HG03432 (cell line): ENCODE measurements at regions not wholly inside any gene's neighbourhood (a gene's known extent, or its start where the extent isn't known, plus 50 kb on each side); places are given as distances from the start of the nearest gene placed in this dataset.

Experiments
- ATAC-seq: cut with Tn5 transposase; IDR thresholded peaks from one replicate; pipeline ENCODE4 v1.9.1; 2021; ENCODE audit warnings: mild to moderate bottlenecking, moderate library complexity; ENCODE audit not compliant: unreplicated experiment

DNA sequence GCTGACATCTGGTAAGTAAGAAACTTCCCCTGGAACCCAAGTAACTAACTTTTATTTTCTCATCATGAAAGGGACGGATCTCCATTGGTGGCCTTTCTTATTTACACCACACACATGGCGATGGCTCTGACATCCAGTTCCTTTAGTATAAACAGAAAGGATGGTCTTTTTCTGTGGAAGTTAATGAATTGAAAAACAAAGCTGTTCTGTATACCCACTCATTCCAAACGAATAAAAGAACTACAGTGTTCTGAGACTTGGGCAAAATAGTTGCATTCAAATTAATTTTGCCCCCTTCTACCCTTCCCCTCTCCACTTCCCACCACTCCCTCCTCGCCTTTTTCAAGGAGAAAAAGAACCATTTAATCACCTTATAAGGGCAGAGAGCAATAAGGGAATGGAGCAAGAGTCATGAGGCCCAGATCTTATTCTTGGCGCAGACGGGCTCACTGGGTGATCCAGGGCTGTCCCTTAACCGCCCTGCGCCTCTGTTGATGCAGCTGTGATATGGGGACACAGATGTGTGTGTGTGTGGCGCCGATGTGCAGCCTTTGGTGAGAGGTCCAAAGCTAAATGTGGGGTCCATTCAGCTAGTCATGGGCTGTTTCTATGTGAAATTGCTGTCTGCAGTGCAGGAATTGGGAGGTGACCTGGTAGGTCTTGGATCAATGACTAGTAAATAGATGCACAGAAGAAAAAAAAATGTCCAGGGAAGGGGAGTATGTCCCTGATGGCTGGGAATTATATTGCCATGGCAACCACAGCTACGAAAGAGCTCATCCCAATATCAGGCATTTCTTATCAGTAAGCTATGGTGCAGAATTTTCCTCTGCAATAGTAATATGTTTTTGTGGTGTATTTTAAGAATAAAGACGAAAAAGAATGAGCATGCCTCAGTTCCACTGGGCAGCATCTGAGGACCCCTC lies 141.5 kb upstream of the ERCC6L2 start:
- no peak for ATAC-seq

DNA sequence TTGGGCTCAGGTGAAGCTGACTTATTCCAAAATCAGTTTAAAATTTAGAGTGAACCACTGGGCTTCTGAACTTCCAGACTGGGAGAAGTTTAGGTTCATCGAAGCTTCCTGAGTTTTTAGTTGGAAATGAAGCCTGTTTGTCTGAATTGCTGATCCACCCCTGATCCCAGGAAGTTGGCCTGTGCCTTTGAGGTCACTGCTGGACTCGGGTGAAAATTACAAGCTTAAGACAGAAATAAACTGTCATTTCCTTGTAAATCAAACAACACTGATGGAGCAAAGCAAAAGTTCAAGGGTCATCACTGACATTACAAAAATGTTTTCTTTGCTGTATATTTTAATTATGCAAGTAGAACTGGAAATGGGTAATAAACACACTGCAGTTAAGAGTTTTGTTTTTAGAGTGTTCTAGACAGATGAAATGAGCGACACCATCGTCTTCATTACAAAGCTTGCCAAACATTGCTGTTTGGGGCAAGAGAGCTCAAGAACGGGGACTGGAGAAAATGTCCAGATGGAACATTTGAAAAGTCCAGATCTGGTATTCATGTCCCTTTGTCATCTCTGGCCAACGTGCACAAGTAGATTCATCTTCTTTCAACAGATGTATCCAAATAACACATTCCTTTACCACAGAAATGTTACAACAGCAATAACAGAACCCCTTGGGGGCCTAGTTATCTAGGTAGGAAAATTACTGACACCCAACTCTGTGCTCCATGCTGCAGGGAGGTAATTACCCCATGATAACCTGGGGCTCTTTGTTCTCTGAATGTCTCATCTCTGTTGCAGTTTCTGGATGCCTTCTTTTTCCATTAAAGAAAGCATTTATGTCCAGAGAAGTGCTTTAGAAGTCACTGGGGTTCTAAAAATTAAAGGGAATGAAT lies 142.4 kb upstream of the ERCC6L2 start:
- ATAC-seq, result no peak

DNA sequence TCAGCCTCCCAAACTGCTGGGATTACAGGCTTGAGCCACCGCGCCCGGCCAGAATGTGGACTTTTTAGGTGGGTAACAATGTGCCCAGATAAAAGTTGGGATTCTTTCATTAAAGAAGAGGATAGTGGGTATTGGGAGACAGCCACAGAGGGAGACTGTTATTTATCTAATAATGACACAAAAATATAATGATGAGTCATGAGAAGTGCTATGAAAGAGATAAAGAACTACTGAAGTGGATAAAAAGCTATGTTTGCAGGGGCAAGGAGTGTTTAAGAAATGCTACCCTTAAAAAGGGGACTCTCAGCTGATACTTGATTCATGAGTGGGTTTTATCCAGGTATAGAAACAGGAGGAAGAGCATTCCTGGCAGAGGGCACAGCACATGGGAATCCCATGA lies 143.6 kb upstream of the ERCC6L2 start:
- no peak for ATAC-seq

DNA sequence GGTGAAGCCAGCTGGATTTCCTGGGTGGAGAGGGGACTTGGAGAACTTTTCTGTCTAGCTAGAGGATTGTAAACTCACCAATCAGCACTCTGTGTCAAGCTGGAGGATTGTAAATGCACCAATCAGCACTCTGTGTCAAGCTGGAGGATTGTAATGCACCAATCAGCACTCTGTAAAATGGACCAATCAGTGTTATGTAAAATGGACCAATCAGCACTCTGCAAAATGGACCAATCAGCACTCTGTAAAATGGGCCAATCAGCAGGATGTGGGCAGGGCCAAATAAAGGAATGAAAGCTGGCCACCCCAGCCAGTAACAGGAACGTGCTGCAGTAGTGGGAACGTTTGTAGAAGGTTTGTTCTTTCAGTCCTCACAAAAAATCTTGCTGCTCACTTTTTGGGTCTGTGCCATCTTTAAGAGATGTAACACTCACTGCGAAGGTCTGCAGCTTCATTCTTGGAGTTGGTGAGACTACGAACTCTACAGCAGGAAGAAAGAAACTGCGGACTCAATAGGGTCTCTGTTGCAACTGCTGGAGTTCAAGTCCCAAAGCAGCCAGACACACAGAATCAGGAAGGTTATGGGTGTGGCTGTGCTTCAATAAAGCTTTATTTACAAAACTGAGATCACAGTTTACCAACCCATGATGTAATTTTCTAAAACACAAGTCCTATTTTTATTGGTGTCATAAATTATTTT lies 145.7 kb upstream of the ERCC6L2 start:
- no peak for ATAC-seq

DNA sequence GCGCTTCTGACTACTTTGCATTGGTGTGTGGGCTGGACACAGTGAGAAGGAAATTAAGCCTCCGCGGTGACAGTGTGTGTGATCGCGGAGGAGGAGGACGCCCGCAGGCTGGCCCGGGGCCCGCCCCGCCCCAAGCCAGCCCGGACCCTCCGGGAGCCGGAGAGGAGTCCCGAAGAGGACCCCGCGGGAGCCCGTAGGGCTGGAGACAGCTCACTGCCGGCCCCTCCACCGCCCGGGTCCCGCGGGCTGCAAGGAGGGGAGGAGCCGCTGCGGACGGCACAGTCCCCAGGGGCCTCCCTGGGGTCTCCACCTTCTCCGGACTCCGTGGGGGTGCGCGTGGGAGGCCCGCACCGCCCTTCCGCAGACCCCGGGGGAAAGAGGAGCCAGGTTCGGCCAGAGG lies 146.4 kb upstream of the ERCC6L2 start:
- no peak for ATAC-seq

DNA sequence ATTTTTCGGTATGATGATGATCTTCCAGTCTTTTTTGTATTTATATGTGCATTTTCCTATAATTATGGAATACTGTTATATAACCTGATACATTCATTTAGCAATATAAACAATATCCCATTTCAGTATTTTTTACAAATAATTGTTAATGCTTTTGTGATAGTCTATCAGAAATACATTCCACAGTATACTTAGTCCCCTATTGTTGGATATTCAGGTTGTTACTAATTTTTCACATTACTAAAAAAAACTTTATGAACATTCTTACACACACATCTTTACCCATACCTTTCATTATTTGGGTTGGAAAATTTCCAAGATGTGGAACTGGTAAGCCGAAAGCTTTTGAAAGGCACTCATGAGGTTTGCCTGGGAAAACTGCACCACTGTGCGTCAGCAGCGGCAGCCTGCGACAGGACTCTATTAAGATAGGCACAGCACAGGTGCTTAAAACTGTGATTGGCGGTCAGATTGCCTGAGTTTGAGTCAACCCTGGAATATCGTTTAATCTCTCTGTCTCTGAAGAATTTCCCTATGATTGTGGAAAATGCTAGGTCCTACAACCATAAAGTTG lies 147.5 kb upstream of the ERCC6L2 start:
- ATAC-seq, result no peak

DNA sequence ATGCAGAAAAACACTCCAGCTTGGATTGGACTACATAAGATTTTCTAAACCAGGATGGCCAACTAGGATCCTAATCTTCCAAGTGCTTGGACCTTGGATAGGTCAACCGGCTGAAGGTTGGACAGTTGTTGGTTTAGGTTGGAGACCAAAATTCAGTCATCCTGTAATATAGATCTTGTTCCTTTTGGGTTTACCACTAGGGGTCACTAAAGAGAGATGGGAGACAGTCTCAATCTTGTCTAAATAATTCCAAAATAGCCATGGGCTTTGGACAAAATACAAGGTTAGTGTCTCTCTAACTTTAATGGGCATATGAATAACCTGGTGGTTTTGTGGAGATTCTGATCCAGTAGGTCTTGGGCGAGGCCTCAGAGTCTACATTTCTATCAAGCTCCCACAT lies 148.7 kb upstream of the ERCC6L2 start:
- no peak for ATAC-seq

DNA sequence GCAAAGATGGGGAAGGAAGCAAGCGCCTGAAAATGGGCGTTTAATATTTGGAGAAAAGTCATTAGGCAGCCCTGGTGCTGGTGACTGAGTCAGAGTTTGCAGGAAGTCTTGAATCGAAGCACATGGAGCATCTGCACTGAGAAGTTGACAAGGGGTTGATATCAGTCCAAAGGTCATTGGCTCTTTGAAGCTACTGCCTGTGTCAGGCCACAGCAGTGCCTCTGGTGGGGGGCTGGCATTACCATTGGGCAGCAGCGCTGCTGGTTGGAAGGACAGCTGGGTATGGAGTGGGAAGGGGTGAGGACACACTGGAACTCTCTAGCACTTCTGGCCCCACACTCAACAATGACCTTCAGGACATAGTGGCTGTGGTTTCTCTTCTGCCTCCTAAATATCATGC lies 150.4 kb upstream of the ERCC6L2 start:
- ATAC-seq, result peak; percentile 19

DNA sequence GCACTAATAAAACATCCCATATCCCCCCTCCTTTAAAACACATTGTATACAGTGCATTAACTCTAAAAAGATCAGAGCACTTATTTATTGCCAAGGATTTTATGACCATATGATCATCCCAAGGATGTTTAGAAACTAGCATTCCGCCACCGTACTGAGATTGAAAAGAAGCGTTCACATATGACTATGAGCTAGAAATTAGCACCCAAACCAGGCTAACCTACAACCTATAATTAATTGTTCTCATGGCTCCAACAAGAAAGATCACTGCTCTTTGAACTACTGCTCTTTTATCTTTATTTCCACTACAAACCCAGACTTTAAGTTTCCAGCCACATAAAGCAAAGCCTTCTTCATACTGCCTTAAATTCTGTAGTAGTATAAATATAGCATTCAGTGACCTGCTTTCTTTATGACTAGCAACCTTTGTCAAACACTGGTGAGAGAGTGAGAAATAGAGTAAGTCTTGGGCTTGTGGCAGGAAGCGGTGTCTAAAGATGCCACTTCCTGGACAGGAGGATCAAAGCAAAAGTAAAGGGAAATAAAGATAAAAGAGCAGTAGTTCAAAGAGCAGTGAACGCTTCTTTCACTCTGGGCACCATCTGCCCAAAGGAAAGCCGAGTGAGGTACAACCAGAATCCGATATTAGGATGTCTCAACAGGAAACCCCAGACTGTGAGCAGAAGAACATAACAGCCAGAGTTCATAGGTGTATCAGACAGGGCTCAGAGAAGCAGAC lies 151.1 kb upstream of the ERCC6L2 start:
- ATAC-seq, result peak; percentile 93

DNA sequence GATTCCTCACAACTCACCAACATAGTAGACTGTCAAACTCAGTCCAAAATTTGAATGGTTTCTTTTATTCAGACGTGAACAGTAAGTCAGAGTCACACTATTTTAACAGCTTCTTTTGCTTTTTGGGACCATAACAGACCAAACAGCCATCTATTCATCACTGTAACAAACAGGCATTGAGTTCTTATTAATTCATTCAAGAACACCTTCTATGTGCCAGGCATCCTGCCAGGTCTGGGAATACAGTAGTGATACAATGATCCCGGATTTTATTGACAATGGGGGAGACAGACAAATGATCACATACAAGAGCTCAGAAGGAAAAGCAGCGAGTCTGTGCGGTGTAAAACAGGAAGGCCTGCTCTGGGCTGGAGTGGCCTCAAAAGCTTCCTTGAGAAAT lies 153.3 kb upstream of the ERCC6L2 start:
- no peak for ATAC-seq

DNA sequence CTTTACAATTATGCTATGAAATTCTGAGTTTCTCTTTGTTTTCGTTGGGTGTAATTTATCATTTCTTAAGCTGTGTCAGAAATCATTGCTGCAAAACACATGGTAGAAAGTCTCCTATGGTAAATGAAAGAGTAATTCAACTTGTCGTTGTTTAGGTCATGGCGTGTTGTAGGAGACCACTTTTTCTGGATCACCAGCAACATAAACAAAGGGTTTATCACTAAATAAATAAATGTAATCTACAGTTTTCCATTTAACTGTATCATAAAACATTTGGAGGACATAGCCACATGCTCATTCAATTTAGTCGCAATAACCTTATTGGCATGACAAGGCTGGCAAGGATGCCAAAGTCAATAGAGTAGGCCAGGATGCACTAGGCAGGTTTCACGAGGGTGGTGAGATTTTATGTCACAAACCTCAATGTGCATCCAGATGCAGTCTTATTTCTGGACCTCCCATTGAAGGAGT lies 154.4 kb upstream of the ERCC6L2 start:
- no peak for ATAC-seq

DNA sequence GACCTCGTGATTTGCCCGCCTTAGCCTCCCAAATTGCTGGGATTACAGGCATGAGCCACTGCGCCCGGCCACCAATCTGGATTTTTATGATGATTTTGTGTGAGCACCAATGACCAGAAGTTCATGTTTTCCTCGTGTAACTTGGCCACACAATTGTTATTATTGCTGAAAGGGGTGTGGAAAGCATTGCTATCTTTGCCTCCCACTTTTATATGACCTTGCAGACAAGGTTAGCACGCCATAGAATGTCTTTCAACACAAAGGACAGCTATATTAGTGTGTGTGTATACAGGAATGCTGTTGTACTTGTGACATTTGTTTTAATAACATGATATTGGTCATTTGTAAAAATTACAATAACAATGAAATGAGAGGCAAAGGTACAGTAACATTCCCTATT lies 155.0 kb upstream of the ERCC6L2 start:
- no peak for ATAC-seq

DNA sequence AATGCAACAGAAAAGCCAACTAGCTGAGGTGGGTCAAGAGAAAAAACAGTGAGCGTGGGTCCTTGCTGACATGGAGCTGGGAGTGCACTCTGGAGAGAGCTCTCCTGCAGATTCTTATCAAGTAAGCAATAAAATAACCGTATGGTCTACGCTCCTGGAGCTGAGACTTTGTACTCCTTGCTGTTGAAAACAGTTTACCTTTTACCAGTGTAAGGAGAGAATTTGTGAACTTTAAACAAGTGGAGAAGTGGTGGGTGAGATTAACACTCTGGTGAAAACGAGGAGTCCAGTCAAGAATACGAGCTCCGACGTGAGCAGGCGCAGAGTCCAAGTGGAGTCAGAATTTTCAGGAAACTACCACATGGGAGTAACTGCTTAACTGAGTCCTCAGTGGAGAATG lies 156.1 kb upstream of the ERCC6L2 start:
- no peak for ATAC-seq

DNA sequence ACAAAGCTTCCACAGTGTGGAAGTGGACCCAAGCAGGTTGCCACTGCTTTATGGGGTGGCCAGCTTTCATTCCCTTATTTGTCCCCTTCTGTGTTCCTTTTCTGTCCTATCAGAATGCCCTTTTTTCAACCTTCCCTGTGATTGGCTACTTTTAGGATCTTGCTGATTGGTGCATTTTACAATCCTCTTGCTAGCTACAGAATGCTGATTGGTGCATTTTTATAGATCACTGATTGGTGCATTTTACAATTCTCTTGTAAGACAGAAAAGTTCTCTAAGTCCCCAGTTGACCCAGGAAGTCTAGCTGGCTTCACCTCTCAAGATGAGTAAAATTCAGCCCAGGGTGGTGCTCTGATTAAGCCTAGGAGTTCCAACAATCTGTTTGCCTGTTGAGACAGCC lies 157.2 kb upstream of the ERCC6L2 start:
- no peak for ATAC-seq

DNA sequence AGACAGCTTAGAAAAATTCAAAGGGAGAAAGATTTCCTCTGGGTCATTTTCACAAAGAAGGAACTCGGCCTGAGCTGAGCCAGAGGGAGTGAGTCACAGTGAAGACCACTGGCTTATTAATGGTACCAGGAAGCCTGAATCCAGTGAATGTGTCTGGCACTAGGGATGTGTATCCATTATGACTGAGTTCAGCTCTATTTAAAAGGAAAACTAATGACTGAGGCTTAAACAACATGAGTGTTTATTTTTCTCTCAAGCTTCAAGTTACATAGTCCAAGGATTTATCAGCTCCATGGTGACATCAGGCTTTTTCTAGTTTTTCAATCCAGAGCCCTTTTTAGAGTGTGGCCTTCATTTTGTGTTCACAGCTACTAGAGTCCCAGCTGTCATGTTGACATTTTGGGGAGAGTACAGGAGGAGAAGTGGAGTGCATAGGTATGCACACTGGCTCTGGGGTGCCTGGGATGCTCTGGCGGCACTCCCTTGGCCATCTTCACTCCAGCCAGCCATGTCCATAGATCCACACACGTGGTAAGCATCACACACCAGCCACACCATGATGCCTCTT lies 159.5 kb upstream of the ERCC6L2 start:
- no peak for ATAC-seq

DNA sequence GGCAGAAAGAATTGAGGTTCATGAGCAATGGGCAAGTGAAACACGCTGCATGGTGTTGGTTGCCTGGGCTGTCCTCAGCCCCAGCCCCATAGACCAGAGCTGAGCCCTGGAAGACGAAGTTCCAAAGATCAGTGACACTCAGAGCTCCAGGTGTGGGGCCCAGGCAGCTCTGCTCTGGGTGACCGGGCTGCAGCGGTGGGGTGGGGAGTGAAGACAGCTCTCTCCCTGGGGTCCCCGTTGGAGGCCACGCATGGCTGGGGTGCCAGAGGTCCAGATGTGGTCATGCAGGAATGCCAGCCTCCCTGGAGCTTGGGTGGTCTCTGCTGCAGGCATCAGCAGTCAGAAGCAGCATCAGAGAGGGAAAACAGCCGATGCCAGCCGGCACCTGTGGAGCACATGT lies 165.0 kb upstream of the ERCC6L2 start:
- no peak for ATAC-seq

DNA sequence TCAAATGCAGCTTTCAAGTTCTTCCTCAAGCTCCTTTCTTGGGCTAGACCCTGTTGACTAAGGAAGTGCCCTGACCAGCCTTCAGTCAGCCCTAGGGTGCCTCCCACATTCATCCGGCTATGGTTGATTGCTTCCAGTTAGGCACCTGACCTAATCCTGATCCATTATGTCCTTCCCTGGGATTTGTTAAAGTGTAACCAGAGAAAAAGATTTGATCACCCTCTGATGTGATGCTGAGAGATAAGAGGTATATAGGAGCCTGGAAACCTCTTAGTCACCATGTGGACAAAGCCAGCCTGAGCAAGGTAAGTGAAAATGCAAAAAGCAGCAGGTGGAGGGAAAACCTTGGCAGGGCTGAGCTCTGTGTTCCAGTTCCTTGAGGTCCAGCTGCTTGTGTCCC lies 178.8 kb upstream of the ERCC6L2 start:
- ATAC-seq, result no peak

DNA sequence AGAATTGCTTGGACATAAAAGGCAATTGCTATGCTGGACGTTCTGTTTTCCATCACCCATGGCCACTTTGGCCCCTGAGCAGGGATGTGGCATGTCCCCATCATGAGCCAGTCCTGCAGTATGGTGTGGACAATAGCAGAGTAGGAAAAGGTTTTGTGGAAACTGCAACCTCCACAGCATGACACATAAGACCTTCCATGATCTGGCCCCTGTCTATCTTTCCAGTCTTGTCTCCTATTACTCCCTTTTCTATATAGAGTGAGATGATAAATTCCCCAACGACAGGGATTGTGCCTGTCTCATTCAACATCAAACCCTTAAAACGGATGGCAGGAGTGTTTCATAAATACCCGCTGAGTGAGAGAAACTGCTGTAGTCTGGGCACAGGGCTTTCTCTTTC lies 174.7 kb upstream of the PTCH1 start:
- ATAC-seq, result no peak

DNA sequence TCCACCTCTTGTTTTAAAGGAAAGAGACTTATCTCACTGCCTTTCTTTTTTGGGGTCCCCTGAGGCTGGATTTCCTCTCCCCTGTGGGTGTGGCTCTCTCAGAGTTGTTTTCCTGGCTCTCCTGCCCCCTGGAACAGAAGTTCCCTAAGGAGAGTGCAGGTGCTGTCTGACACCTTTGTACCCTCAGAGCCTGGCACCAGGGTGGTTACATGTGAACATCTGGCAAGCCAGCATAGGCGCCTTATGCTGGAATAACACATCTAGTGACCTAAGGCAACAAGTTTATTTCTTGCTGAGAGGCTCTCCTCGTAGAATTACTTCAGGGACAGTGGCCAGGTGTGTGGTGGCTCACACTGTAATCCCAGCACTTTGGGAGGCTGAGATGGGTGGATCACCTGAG lies 172.9 kb upstream of the PTCH1 start:
- ATAC-seq, result no peak

DNA sequence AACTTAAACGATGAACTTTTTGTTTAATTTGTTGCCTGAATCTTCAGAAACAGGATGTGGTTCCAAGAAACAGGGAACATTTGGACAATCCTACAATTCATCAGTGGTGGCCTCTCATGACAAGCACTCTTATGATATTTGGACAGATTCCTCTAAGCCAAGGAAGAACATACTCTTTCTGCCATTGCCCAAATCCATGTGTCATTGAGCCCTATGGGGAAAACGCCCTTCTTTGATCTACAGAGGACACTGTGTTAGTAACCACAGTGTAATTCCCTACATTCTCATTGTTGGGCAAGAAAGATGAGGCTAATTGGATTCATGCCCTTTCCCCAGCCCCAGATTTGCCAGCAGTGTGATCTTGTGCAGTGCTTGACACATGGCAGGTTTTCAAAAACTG lies 167.7 kb upstream of the PTCH1 start:
- no peak for ATAC-seq
